Activated naive CD4-positive, alpha-beta T cell treated with anti-CD3 and anti-CD28 coated beads, Interleukin-2, amount 50 U/mL, for 72 hours (primary cell): ENCODE measurements at regions not wholly inside any gene's neighbourhood (a gene's known extent, or its start where the extent isn't known, plus 50 kb on each side); places are given as distances from the start of the nearest gene placed in this dataset.

Experiments
- ATAC-seq, 2 donors: fragments of 150-1000 bp; cut with Tn5 transposase; 2 replicates each; pipeline ENCODE4 v1.10.0; 2021; ENCODE audit warnings: mild to moderate bottlenecking in 2 of 2, moderate library complexity in 2 of 2
- DNase-seq, 2 donors: peaks; one replicate each; pipeline ENCODE4 v3.0.0; 2021 to 2022; ENCODE audit warnings: low spot score in 2 of 2
- H3K27ac Mint-ChIP-seq, 2 donors: one replicate each; pipeline ENCODE4 v1.8.0; 2022; ENCODE audit warnings: mild to moderate bottlenecking in 2 of 2, mixed read lengths in 2 of 2
- H3K36me3 Mint-ChIP-seq, 2 donors: one replicate each; pipeline ENCODE4 v1.8.0; 2022; ENCODE audit warnings: mixed read lengths in 2 of 2
- H3K9me3 Mint-ChIP-seq, 2 donors: one replicate each; pipeline ENCODE4 v1.8.0; 2022; ENCODE audit warnings: mixed read lengths in 2 of 2

GRCh38 chr2:200013906-200014305, 58.5 kb downstream of the MAIP1 start:
- ATAC-seq (no peak), DNase-seq (no peak)
- Mint-ChIP-seq H3K9me3 (no peaks in the 10 kb centered on the region), H3K36me3 (no peaks in the 10 kb centered on the region), H3K27ac (no peak overlapping the region)

- DNase-seq = no peak
- Mint-ChIP-seq H3K36me3 (no peaks in the 10 kb centered on the region), H3K9me3 (no peaks in the 10 kb centered on the region), H3K27ac (no peak overlapping the region)
- no peak for ATAC-seq
Measured at GRCh38 chr2:200021449-200022114, 66.2 kb downstream of the MAIP1 start.

- Mint-ChIP-seq H3K36me3 (no peaks in the 10 kb centered on the region), H3K9me3 (no peaks in the 10 kb centered on the region)
Measured at GRCh38 chr2:200022511-200022910, 67.1 kb downstream of the MAIP1 start.

GRCh38 chr2:200023570-200023969, 68.2 kb downstream of the MAIP1 start:
- Mint-ChIP-seq H3K27ac (no peak overlapping the region), H3K36me3 (no peaks in the 10 kb centered on the region), H3K9me3 (no peaks in the 10 kb centered on the region)
- no peak for ATAC-seq
- no peak for DNase-seq

More at GRCh38 chr2:200022511-200022910, 67.1 kb downstream of the MAIP1 start:
- DNase-seq (no peak), ATAC-seq (no peak)
- no peak overlapping the region for H3K27ac Mint-ChIP-seq

- no peak overlapping the region for H3K27ac Mint-ChIP-seq
- H3K9me3 Mint-ChIP-seq = no peaks in the 10 kb centered on the region
- H3K36me3 Mint-ChIP-seq = no peaks in the 10 kb centered on the region
- ATAC-seq = no peak
- no peak for DNase-seq
Measured at GRCh38 chr2:200025717-200026116, 70.3 kb downstream of the MAIP1 start.

GRCh38 chr2:200026332-200027230, 71.2 kb downstream of the MAIP1 start:
- no peaks in the 10 kb centered on the region for H3K9me3 Mint-ChIP-seq
- no peak overlapping the region for H3K27ac Mint-ChIP-seq
- DNase-seq (no peak), ATAC-seq (no peak)
- no peaks in the 10 kb centered on the region for H3K36me3 Mint-ChIP-seq

- H3K36me3 Mint-ChIP-seq = no peaks in the 10 kb centered on the region
- no peaks in the 10 kb centered on the region for H3K9me3 Mint-ChIP-seq
- ATAC-seq (no peak), DNase-seq (no peak)
- no peak overlapping the region for H3K27ac Mint-ChIP-seq
Measured at GRCh38 chr2:200028998-200029397, 73.6 kb downstream of the MAIP1 start.

GRCh38 chr2:200032895-200033294, 77.5 kb downstream of the MAIP1 start:
- ATAC-seq = no peak
- H3K9me3 Mint-ChIP-seq = no peaks in the 10 kb centered on the region
- H3K36me3 Mint-ChIP-seq = no peaks in the 10 kb centered on the region
- H3K27ac Mint-ChIP-seq = no peak overlapping the region
- DNase-seq = no peak

- no peaks in the 10 kb centered on the region for H3K9me3 Mint-ChIP-seq
- ATAC-seq = no peak
- DNase-seq = no peak
- no peaks in the 10 kb centered on the region for H3K36me3 Mint-ChIP-seq
- no peak overlapping the region for H3K27ac Mint-ChIP-seq
Measured at GRCh38 chr2:200033929-200034328, 78.5 kb downstream of the MAIP1 start.

- Mint-ChIP-seq H3K9me3 (no peaks in the 10 kb centered on the region), H3K27ac (no peak overlapping the region), H3K36me3 (no peaks in the 10 kb centered on the region)
- DNase-seq (no peak), ATAC-seq (no peak)
Measured at GRCh38 chr2:200034816-200035215, 79.4 kb downstream of the MAIP1 start.

- DNase-seq = no peak
- Mint-ChIP-seq H3K27ac (no peak overlapping the region), H3K9me3 (peaks cover 5 to 10% of the 10 kb centered on the region in 2 donors), H3K36me3 (peaks cover 0 to 10% of the 10 kb centered on the region in 2 donors)
- no peak for ATAC-seq
Measured at GRCh38 chr2:200039724-200040650, 84.6 kb downstream of the MAIP1 start.

- no peak for DNase-seq
Measured at GRCh38 chr2:200040831-200041230, 85.4 kb downstream of the MAIP1 start.

GRCh38 chr2:200041639-200042038, 86.3 kb downstream of the MAIP1 start:
- no peak overlapping the region for H3K27ac Mint-ChIP-seq
- H3K9me3 Mint-ChIP-seq = peaks cover 11 to 15% of the 10 kb centered on the region in 2 donors
- no peak for ATAC-seq
- H3K36me3 Mint-ChIP-seq = peaks cover 0 to 22% of the 10 kb centered on the region in 2 donors
- DNase-seq = no peak

More at GRCh38 chr2:200040831-200041230, 85.4 kb downstream of the MAIP1 start:
- Mint-ChIP-seq H3K9me3 (peaks cover 10 to 11% of the 10 kb centered on the region in 2 donors), H3K27ac (no peak overlapping the region), H3K36me3 (peaks cover 0 to 17% of the 10 kb centered on the region in 2 donors)
- no peak for ATAC-seq

- Mint-ChIP-seq H3K9me3 (peaks cover 14 to 17% of the 10 kb centered on the region in 2 donors), H3K36me3 (peaks cover 0 to 24% of the 10 kb centered on the region in 2 donors), H3K27ac (no peak overlapping the region)
- ATAC-seq (no peak), DNase-seq (no peak)
Measured at GRCh38 chr2:200042102-200042735, 86.8 kb downstream of the MAIP1 start.

- ATAC-seq (no peak), DNase-seq (no peak)
- no peak overlapping the region for H3K27ac Mint-ChIP-seq
- H3K36me3 Mint-ChIP-seq = peaks cover 0 to 24% of the 10 kb centered on the region in 2 donors
- peaks cover 14 to 17% of the 10 kb centered on the region in 2 donors for H3K9me3 Mint-ChIP-seq
Measured at GRCh38 chr2:200042944-200043343, 87.6 kb downstream of the MAIP1 start.

- DNase-seq = no peak
- Mint-ChIP-seq H3K9me3 (peaks cover 14 to 17% of the 10 kb centered on the region in 2 donors), H3K36me3 (peaks cover 0 to 24% of the 10 kb centered on the region in 2 donors), H3K27ac (no peak overlapping the region)
- no peak for ATAC-seq
Measured at GRCh38 chr2:200044453-200044852, 89.1 kb downstream of the MAIP1 start.
